IPS-18a (cell line): ENCODE measurements at regions not wholly inside any gene's neighbourhood (a gene's known extent, or its start where the extent isn't known, plus 50 kb on each side); places are given as distances from the start of the nearest gene placed in this dataset.

Source experiments
- H3K27ac ChIP-seq: one replicate; pipeline ENCODE4 v1.5.1; 2013; ENCODE audit warnings: low read length
- H3K27me3 ChIP-seq: one replicate; pipeline ENCODE4 v1.6.1; 2013; ENCODE audit warnings: mild to moderate bottlenecking, low read length; ENCODE audit not compliant: control insufficient read depth, insufficient read depth
- H3K36me3 ChIP-seq: one replicate; pipeline ENCODE4 v1.6.1; 2013; ENCODE audit warnings: low read depth, low read length; ENCODE audit not compliant: control insufficient read depth
- H3K4me1 ChIP-seq: one replicate; pipeline ENCODE4 v1.6.1; 2013; ENCODE audit warnings: low read depth, low read length; ENCODE audit not compliant: control insufficient read depth
- H3K4me3 ChIP-seq: one replicate; pipeline ENCODE4 v1.5.1; 2013; ENCODE audit warnings: low read length
- H3K9ac ChIP-seq: one replicate; pipeline ENCODE4 v1.6.1; 2013; ENCODE audit warnings: mild to moderate bottlenecking, low read length, moderate library complexity
- H3K9me3 ChIP-seq: one replicate; pipeline ENCODE4 v1.6.1; 2013; ENCODE audit warnings: low read depth, low read length; ENCODE audit not compliant: control insufficient read depth

DNA sequence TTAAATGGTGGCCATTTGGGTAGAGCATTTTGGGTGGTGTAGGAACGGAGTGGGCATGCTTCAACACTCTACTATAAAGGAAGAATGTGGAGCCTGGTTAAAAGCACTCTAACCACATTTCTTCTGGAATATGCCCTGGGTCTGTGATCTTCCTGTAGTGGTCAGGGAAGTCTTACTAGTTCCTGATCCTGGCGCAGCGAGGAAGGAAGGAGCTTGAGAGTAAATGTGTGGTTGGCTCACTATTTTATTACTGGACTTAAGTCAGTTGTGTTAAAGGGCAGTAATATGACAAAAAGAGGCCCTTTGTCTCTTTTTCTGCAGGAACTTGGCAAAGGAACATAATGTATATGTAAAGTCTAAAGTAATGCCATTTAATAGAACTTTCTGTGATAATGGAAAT, 197.6 kb upstream of the ZPLD1 start:
- Histone ChIP-seq H3K9ac (no peak overlapping the region), H3K4me1 (peaks cover 12% of the 10 kb centered on the region), H3K27ac (no peak overlapping the region), H3K27me3 (no peaks in the 10 kb centered on the region), H3K9me3 (no peaks in the 10 kb centered on the region), H3K36me3 (no peaks in the 10 kb centered on the region), H3K4me3 (no peak overlapping the region)

DNA sequence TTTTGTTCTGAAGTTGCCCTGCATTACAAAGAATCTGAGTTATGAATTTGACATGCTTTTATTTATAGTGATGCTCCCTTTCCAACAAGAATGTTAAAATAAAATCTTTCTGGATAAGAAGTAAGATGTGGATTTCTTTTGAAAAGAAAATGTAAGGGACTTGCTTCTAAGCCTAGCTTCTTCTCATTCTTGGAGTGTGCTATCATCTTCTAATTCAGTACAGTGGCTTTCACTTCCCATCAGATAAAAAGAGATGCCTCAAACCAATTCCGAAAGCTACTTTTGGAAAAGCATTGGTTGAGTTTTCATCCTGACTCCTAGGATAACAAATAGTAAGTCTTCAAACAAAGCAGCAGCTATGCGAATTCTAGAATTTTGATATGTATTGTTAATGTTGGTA, 197.0 kb upstream of the ZPLD1 start:
- no peaks in the 10 kb centered on the region for H3K36me3 ChIP-seq
- peaks cover 12% of the 10 kb centered on the region for H3K4me1 ChIP-seq
- H3K9ac ChIP-seq = no peak overlapping the region
- no peak overlapping the region for H3K27ac ChIP-seq
- H3K9me3 ChIP-seq = no peaks in the 10 kb centered on the region
- H3K27me3 ChIP-seq = no peaks in the 10 kb centered on the region
- no peak overlapping the region for H3K4me3 ChIP-seq

DNA sequence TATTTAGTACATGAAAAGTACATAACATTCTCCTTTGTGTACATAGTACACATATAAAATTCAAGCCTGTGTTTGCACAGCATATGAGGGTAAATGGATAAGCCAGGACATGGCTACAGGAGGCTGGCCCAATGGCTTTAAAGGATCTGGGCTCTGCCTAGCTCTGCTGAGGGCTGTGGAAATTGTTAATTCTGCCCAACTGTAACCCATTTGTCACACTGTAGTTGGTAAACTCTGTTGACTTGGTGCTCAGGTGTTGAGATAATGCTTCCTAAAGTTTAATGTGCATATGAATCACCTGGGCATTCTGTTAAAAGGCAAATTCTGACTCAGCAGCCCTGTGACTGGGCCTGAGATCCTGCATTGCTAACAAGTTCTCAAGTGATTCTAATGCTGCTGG, 196.5 kb upstream of the ZPLD1 start:
- Histone ChIP-seq H3K4me1 (peaks cover 12% of the 10 kb centered on the region), H3K27ac (no peak overlapping the region), H3K9me3 (no peaks in the 10 kb centered on the region), H3K27me3 (no peaks in the 10 kb centered on the region), H3K4me3 (no peak overlapping the region), H3K9ac (no peak overlapping the region), H3K36me3 (no peaks in the 10 kb centered on the region)

DNA sequence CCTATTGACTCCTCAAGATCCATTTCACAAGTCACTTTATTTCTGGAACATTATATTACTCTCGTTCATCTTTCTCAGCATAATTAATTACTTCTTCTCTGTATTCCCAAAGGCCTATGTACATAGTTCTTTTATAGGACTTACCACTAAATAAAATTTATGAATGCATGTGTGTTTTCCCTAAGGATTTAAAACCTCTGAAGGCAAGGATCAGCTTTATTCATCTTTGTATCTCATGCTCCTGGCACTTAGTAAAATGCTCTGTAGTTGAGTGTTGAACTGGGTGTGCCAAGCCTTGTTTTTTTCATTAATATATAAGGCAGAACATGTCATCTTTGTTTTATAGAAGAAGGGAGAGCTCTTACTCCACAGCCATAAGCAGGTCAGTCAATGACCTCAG, 194.1 kb upstream of the ZPLD1 start:
- H3K9ac ChIP-seq = no peak overlapping the region
- no peaks in the 10 kb centered on the region for H3K36me3 ChIP-seq
- H3K4me3 ChIP-seq = no peak overlapping the region
- no peaks in the 10 kb centered on the region for H3K27me3 ChIP-seq
- H3K27ac ChIP-seq = no peak overlapping the region
- no peaks in the 10 kb centered on the region for H3K9me3 ChIP-seq
- H3K4me1 ChIP-seq = peaks cover 12% of the 10 kb centered on the region

DNA sequence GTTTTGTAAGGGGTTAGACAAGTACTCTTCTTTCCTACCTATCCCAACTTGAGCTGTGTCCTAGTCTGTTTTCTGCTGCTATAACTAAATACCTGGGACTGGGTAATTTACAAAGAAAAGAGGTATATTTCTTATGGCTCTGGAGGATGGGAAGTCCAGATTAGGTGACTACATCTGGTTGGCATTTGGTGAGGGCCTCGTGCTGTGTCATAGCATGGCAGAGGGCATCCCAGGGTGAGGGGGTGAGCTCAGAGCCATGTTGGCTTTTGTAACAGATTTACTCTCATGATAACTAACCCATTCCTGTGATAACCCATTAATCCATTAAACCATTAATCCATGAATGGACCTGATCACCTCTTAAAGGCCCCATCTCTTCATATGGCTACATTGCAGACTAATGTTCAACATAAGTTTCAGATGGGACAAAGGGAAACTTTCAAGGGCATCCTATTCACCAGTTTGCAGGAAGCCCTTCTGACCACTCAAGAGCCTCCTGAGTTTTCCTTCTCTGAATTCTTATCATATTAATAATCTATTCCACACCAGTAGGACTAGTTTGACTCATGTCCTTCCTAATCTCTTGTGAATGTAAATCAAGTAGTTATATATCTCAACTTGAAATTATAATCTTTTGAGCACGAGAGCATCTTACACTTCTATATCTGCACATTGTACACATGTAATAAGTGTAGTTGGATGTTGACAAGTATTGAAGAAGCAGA, 185.7 kb upstream of the ZPLD1 start:
- no peak overlapping the region for H3K27ac ChIP-seq
- no peaks in the 10 kb centered on the region for H3K4me1 ChIP-seq
- no peaks in the 10 kb centered on the region for H3K9me3 ChIP-seq
- H3K27me3 ChIP-seq = no peaks in the 10 kb centered on the region
- H3K36me3 ChIP-seq = no peaks in the 10 kb centered on the region
- no peak overlapping the region for H3K4me3 ChIP-seq
- no peak overlapping the region for H3K9ac ChIP-seq

DNA sequence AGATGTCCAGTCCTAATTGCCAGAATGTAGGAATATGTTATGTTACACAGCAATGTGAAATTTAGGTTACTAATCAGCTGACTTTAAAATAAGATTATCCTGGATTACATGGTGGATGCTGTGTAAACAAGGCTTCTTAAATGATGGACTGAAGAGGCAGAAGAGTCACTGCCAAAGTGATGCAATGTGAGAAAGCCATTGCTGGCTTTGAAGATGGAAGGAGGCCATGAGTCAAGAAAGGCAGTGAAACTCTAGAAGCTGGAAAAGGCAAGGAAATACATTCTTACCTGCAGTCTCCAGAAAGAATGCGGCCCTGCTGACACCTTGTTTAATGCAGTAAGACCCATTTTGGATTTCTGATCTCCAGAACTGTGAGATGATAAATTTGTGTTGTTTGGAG, 179.1 kb upstream of the ZPLD1 start:
- no peaks in the 10 kb centered on the region for H3K36me3 ChIP-seq
- H3K4me3 ChIP-seq = no peak overlapping the region
- H3K27me3 ChIP-seq = no peaks in the 10 kb centered on the region
- no peak overlapping the region for H3K27ac ChIP-seq
- no peaks in the 10 kb centered on the region for H3K4me1 ChIP-seq
- H3K9ac ChIP-seq = no peak overlapping the region
- no peaks in the 10 kb centered on the region for H3K9me3 ChIP-seq

DNA sequence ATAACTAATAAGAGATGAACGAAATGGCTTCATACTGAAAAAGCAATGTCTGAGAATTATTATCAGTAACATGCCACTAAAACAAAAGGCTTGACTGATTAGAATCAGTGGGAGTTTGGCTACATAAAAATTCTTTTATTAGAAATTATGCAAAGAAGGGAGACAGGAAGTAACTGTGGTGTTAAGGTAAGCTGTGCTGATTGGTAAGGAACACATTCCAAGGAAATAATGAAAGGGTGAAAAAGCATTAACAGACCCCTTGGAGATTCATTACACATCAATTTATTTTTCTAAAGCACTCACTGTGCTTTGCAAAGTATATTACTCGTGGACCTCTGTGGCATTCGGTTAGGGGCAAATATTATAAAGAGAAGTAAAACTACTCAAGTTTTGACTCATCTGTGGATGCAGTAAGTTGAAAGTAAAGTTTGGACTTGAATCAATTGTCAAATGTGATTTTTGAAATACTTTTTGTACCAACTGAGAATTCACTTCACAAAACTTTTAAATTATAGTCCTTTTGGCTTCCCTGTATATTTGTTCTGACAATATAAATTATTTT, 176.1 kb upstream of the ZPLD1 start:
- no peaks in the 10 kb centered on the region for H3K27me3 ChIP-seq
- H3K9me3 ChIP-seq = no peaks in the 10 kb centered on the region
- no peak overlapping the region for H3K9ac ChIP-seq
- no peak overlapping the region for H3K4me3 ChIP-seq
- no peak overlapping the region for H3K27ac ChIP-seq
- H3K36me3 ChIP-seq = no peaks in the 10 kb centered on the region
- H3K4me1 ChIP-seq = no peaks in the 10 kb centered on the region

DNA sequence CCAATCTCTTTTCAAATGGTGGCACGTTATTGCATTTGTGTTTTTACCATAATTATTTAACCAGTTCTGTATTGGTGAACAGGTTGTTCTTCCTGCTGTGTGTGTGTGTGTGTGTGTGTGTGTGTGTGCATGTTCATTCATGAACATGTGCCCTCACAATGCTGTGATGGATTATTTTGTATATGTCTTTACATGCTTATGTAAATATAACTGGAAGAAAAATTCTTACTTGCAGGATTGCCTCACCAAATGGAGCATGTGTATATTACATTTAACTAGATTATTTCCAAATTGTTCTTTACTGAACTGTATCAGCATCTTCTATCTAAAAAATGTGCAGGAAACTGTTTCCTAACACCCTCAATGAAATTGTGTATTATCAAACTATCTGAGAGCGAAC, 175.2 kb upstream of the ZPLD1 start:
- H3K4me3 ChIP-seq = no peak overlapping the region

DNA sequence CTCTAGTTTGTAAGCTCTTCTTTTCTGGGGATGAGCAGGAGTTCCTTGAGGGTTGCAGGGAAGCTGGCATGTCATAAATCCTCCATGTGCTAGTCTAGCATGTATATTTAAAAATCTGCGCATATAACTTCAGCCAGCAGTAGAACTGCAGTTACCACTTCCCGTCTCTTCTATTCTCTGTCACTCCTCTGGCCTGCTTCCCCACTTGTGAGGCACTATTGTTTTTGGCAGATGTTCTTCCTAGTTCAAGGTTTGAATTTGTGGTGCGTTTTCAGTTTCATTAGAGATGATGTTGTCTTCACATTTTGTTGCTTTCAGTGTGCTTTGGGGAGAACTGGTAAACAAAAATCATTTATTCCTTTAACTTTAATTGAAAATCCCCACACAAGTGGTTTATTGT, 169.1 kb upstream of the ZPLD1 start:
- H3K27me3 ChIP-seq = no peaks in the 10 kb centered on the region
- H3K27ac ChIP-seq = no peak overlapping the region
- H3K4me3 ChIP-seq = no peak overlapping the region
- H3K4me1 ChIP-seq = no peaks in the 10 kb centered on the region
- H3K9me3 ChIP-seq = no peaks in the 10 kb centered on the region
- no peak overlapping the region for H3K9ac ChIP-seq
- H3K36me3 ChIP-seq = no peaks in the 10 kb centered on the region

More for the DNA sequence above, 175.2 kb upstream of the ZPLD1 start:
- H3K4me1 ChIP-seq = no peaks in the 10 kb centered on the region
- no peak overlapping the region for H3K27ac ChIP-seq
- H3K36me3 ChIP-seq = no peaks in the 10 kb centered on the region
- H3K9me3 ChIP-seq = no peaks in the 10 kb centered on the region
- no peaks in the 10 kb centered on the region for H3K27me3 ChIP-seq
- H3K9ac ChIP-seq = no peak overlapping the region

DNA sequence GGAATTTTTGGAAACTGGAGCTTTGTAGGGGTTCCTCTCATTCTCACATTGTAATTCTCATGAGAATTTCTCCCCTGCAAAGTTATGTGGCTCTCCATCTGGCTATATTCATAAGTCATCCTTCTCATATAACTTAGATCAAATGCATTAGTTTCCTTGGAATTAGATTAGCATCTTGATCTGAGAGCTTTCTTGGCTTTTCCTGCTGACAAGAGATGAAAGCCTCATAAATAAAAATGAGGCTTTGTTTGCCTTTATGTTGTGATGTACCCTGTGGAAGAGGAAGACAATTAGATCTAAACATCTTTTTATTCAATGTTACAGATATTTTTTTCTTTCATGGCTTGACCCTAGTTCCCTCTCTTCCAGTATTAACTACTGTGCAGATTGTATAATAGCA, 165.4 kb upstream of the ZPLD1 start:
- H3K4me1 ChIP-seq = no peaks in the 10 kb centered on the region
- no peaks in the 10 kb centered on the region for H3K36me3 ChIP-seq
- no peaks in the 10 kb centered on the region for H3K9me3 ChIP-seq
- no peak overlapping the region for H3K27ac ChIP-seq
- H3K4me3 ChIP-seq = no peak overlapping the region
- H3K27me3 ChIP-seq = no peaks in the 10 kb centered on the region
- H3K9ac ChIP-seq = no peak overlapping the region

DNA sequence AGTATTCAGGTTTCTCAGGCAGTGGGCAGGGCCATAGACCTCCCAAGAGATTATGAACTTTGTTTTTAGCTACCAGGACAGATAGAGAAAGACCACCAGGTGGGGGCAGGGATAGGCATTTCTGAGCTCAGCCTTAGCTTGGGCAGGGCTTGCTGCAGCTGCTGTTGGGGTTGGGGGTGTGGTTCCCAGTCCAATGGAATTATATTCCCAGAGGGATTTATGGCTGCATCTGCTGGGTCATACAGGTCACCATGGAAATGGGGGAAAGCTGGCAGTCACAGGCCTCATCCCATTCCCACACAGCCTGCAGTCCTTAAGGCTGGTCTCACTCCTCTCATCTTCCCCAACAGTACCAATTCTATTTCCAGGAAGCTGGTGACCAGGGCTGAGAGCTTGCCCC, 144.6 kb upstream of the ZPLD1 start:
- no peaks in the 10 kb centered on the region for H3K36me3 ChIP-seq
- H3K27me3 ChIP-seq = no peaks in the 10 kb centered on the region
- no peak overlapping the region for H3K27ac ChIP-seq

DNA sequence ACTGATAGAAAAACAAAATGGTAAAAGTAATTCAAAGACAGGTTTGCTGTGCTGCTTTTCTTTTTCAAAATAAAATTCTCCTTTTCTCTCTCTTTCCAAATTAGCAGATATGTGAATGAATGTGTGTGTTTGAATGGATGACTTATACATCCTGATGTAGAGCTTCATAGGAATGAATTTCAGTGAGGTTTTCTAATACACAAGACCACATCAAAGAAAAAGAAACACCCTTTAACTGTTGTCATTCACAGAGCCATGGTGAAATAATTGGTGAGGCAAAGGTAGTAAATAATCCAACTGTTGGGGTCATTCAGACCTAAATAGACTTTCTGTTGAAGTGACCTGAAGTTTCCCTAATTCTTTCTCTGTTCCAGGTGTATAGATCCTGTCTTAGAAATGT, 139.1 kb upstream of the ZPLD1 start:
- H3K36me3 ChIP-seq = no peaks in the 10 kb centered on the region
- H3K27me3 ChIP-seq = no peaks in the 10 kb centered on the region
- H3K9me3 ChIP-seq = no peaks in the 10 kb centered on the region
- peaks cover 1% of the 10 kb centered on the region for H3K4me1 ChIP-seq
- no peak overlapping the region for H3K4me3 ChIP-seq
- no peak overlapping the region for H3K9ac ChIP-seq
- no peak overlapping the region for H3K27ac ChIP-seq

More for the DNA sequence above, 144.6 kb upstream of the ZPLD1 start:
- H3K9me3 ChIP-seq = no peaks in the 10 kb centered on the region
- H3K9ac ChIP-seq = no peak overlapping the region
- no peaks in the 10 kb centered on the region for H3K4me1 ChIP-seq
- no peak overlapping the region for H3K4me3 ChIP-seq
